Right cardiac atrium (tissue), 5 donors: ENCODE measurements at regions not wholly inside any gene's neighbourhood (a gene's known extent, or its start where the extent isn't known, plus 50 kb on each side); places are given as distances from the start of the nearest gene placed in this dataset.

ENCODE experiments used
- ATAC-seq, 2 donors: fragments of 200-7000 bp; cut with Tn5 transposase; one replicate each; pipeline versions ENCODE4 v1.8.0 to v1.9.1; 2020; ENCODE audit warnings: moderate library complexity in 2 of 2, mild to moderate bottlenecking in 1 of 2
- DNase-seq, 3 donors: peaks; one replicate each; pipeline ENCODE4 v3.0.0-alpha.2; 2020
- H3K27ac ChIP-seq: one replicate; pipeline ENCODE4 v1.5.1; 2013; ENCODE audit warnings: mild to moderate bottlenecking, low read length, control low read depth, moderate library complexity
- H3K27me3 ChIP-seq: one replicate; pipeline ENCODE4 v1.6.1; 2013; ENCODE audit not compliant: control insufficient read depth, insufficient read depth
- H3K4me1 ChIP-seq: one replicate; pipeline ENCODE4 v1.6.1; 2013; ENCODE audit warnings: low read length; ENCODE audit not compliant: control insufficient read depth, insufficient read depth
- H3K4me3 ChIP-seq: one replicate; pipeline ENCODE4 v1.5.1; 2013; ENCODE audit warnings: low read length, control low read depth
- H3K9me3 ChIP-seq: one replicate; pipeline ENCODE4 v1.6.1; 2013; ENCODE audit warnings: low read length; ENCODE audit not compliant: control insufficient read depth
- WGBS: extraction: QIAGEN DNeasy Blood & Tissue Kit; methylation state at CpG from one replicate; pipeline ENCODE4 v1.1.7; 2013; 5-methylcytosine and 5-hydroxymethylcytosine counted together
- intact Hi-C, 4 donors: fragments of 100-400 bp; cut with DNase I; formaldehyde crosslinking; loops; one replicate each; pipeline versions ENCODE4 v1.11.0 to v1.14.0; 2022 to 2023
- donor health status: healthy with polysubstance abuse.
- donor health status: DM: no; HTN: yes; CAD: no.
- donor health status: DM: no; HTN: no; CAD: no.
- donor health status: DM: no; HTN: yes; CAD: no; lungs with severe emphysema.
- donor health status: DM: yes; HTN: yes; CAD: no.

DNA sequence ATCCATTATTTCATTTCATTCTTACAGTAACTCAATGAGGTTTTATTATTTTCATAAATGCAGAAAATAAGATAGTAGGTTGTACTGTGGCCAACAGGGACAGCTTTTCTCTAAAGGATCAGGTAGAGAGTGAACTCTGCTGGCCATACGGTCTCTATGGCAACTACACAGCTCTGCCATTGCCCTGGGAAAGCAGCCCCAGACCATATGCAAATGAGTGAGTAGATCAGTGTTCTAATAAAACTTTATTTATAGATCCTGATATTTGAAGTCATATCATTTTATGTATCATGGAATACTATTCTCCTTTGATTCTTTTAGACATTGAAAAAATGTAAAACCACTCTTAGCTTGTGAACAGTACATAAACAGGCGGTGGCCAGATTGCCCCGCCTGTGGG is 192.5 kb upstream of the RREB1 start:
- intact Hi-C loops = no loop called here
- Histone ChIP-seq H3K9me3 (no peaks in the 10 kb centered on the region), H3K4me3 (peak overlapping the region; percentile 24), H3K4me1 (peaks cover 8% of the 10 kb centered on the region), H3K27ac (peak overlapping the region; percentile 92), H3K27me3 (no peaks in the 10 kb centered on the region)
- ATAC-seq (no peak), DNase-seq (no peak)
- 79% methylated on average over 3 of the region's 3 CpGs for WGBS

DNA sequence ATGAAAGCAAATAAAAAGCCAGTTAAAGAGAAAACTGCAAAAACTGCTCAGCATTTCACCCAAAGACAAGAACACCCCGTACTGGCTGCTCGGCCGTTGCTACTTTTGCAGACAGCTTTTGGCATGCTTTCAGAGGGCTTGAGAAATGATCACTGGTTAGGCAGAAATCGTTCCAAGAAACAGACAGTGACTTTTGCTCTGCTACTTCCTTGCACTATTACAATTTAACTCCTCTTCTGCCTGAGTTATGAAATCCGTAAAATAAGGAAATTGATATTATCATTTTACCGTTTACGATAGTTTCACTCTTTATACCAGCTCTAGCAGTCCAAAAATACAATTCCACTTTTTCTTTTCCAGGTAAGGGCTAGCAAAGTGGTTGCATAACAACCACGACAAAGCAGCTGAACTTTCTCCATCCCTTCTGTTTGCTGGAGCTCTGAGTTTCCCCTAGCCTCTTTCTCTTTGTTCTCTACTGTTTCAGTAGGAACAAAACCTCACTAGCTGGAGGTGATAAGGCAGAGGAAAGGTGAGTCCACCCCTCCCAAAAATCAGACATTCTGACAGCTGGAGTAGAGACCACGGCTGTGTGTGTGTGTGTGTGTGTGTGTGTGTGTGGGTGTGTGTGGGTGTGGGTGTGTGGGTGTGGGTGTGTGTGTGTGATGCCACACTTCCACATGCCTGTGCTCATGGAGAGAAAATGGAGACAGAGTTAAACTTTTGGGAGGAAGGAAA is 191.8 kb upstream of the RREB1 start:
- 12% methylated on average over 9 of the region's 9 CpGs for WGBS
- peaks cover 8% of the 10 kb centered on the region for H3K4me1 ChIP-seq
- peak; percentile 61 to 87 (median 75) for DNase-seq
- peak overlapping the region; percentile 24 for H3K4me3 ChIP-seq
- H3K27ac ChIP-seq = peak overlapping the region; percentile 92
- no peaks in the 10 kb centered on the region for H3K27me3 ChIP-seq
- H3K9me3 ChIP-seq = no peaks in the 10 kb centered on the region
- intact Hi-C loops = no loop called here
- ATAC-seq = peak; percentile 67 to 77

DNA sequence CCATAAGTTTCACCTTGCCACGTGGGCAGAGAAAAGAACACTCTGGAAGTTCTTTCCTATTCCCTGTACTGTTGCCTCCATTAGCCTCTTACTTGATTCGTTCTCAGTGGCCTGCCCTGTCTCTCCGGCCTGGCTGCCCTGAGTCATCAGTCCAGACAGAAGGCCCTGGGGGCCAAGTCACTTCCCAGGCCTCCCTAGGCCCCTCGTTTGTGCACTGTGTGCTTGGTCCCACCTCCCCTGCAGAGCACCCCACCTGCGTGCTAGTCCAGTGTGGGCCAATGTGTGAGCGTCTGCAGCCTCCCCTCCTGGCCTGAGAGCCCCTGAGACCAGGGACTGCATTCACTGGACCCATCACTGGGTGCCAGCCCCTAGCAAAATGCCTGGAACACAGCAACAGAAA is 191.2 kb upstream of the RREB1 start:
- peak; percentile 25 to 62 for ATAC-seq
- intact Hi-C loops = no loop called here
- 67% methylated on average over 6 of the region's 6 CpGs for WGBS

DNA sequence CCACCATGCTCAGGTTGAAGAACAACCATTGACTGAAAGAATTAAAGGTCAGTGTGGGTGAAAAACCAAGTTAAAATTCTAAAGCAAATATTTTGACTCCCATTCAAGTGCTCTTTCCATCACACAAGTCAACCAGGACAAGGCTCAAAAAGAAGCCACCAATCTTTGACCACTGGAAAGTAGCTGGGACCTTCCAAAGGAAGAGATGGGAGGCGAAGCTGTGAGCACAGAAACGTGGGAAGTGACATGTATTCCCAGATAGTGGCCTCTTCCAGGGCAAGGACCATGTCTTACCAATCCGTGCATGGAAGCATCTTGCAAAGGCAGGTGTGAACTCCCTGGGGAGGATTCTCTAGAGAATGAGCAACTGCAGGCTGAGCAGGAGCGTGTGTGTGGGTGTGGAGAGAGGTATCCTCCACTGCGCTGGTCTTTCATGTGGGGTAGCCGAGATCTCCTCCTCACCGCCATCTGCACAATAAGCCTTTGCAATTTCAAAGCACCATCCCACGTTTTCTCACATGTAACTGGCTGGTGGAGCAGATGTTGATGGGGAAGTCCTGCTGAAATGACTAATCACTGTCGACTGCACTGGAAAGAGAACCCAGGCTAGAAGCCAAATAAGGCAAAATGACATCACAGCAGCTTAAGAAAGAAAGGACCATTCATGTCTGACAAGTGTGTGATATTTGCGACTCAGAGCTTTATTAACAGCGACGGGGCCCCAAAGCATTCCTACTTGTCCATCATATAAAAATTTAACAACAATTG is 189.4 kb upstream of the RREB1 start:
- whole genome bisulfite sequencing = 62% methylated on average over 12 of the region's 12 CpGs
- DNase-seq = no peak
- Histone ChIP-seq H3K9me3 (no peaks in the 10 kb centered on the region), H3K27ac (no peak overlapping the region), H3K27me3 (no peaks in the 10 kb centered on the region), H3K4me1 (peaks cover 8% of the 10 kb centered on the region), H3K4me3 (no peak overlapping the region)
- intact Hi-C loops = no loop called here
- ATAC-seq = peak in 1 of 2 donors; percentile 37

More for the DNA sequence above, 191.2 kb upstream of the RREB1 start:
- peak; percentile 27 to 63 (median 60) for DNase-seq
- no peaks in the 10 kb centered on the region for H3K9me3 ChIP-seq
- H3K27ac ChIP-seq = no peak overlapping the region
- H3K27me3 ChIP-seq = no peaks in the 10 kb centered on the region
- no peak overlapping the region for H3K4me3 ChIP-seq
- H3K4me1 ChIP-seq = peaks cover 8% of the 10 kb centered on the region

DNA sequence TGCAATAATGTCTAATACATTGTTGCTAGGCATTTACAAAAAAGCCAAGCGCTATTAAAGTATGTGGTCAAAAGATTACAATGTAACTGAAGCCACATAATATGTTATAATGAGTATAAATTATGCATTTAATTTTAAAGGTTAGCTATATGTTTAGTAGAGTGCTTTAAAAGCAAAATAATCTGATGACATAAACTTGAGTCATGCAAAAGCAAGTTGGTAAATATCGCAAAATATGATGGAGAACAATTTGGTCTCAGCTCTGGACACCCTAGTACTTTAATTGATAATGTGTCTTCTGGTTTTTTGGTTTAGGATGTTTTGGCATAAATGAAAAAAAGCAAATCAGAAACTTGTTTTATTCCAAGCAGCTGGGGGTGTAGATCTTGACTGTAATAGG is 188.6 kb upstream of the RREB1 start:
- intact Hi-C loops = no loop called here
- DNase-seq (no peak), ATAC-seq (no peak)
- H3K4me3 ChIP-seq = no peak overlapping the region
- peaks cover 8% of the 10 kb centered on the region for H3K4me1 ChIP-seq
- H3K27ac ChIP-seq = no peak overlapping the region
- H3K9me3 ChIP-seq = no peaks in the 10 kb centered on the region
- WGBS = 95% methylated on average over 2 of the region's 2 CpGs
- no peaks in the 10 kb centered on the region for H3K27me3 ChIP-seq

DNA sequence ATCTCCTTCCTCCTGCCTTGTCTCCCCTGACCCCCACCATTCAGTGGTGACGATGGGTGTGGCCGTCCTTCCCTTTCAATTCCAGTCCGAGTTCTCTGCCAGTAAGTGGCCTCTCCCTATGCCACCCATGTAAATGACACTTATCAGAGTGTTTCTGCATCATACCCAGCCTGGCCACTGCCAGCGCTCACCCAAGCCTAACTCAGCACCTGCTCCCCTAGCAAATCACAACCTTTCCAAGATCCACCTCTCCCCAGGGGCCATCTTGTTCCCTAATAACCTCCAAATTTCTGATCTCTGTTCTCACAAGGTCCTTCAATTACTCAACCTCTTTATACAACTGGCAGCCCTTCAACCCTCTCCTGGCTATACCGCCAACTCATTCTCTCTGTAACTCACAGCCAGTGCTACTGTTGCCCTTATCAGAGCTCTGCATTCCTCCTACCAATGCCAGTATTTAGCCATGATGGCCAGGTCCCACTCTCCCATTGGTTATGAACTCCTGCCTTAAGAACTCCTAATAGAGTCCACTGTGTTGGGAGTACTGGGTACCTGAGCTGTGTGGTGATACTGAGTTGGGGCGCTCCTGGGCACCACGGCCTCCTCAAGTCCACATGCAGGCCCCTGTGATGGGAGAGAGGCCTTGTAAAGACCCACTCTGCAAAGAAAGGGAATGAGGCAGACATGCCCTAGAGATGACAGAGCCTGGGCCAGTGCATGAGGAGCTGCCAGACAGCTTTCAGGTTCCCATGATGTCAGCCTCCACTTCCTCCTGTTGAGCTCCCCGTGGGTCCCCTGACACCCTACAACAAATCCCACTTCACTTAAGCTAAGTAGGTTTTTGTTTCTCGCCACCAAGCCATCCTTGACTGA is 187.4 kb upstream of the RREB1 start:
- intact Hi-C loops = no loop called here
- WGBS = 72% methylated on average over 9 of the region's 9 CpGs
- ATAC-seq (peak in 1 of 2 donors; percentile 27), DNase-seq (no peak)
- no peaks in the 10 kb centered on the region for H3K27me3 ChIP-seq
- H3K4me1 ChIP-seq = peaks cover 8% of the 10 kb centered on the region
- H3K9me3 ChIP-seq = no peaks in the 10 kb centered on the region
- H3K27ac ChIP-seq = peak overlapping the region; percentile 19
- no peak overlapping the region for H3K4me3 ChIP-seq

DNA sequence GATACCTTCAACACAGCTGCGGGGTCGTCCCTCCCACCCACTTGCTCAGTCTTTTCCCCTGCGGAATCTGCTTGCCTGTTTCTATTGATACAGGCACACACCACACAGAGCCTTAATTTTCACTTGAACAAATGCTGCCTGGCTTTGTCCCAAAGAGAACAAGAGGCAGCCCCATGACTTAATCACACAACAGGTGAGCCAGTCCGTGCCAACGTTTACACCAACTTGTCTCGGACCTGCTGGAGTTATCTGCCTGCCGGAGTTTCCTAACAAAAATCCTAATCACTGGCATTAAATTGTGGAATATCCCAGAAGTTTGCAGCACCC is 186.8 kb upstream of the RREB1 start:
- ATAC-seq (no peak), DNase-seq (no peak)
- H3K9me3 ChIP-seq = no peaks in the 10 kb centered on the region
- H3K27ac ChIP-seq = no peak overlapping the region
- intact Hi-C loops = no loop called here
- WGBS = 91% methylated on average over 7 of the region's 7 CpGs
- H3K4me3 ChIP-seq = no peak overlapping the region
- peaks cover 8% of the 10 kb centered on the region for H3K4me1 ChIP-seq
- no peaks in the 10 kb centered on the region for H3K27me3 ChIP-seq

DNA sequence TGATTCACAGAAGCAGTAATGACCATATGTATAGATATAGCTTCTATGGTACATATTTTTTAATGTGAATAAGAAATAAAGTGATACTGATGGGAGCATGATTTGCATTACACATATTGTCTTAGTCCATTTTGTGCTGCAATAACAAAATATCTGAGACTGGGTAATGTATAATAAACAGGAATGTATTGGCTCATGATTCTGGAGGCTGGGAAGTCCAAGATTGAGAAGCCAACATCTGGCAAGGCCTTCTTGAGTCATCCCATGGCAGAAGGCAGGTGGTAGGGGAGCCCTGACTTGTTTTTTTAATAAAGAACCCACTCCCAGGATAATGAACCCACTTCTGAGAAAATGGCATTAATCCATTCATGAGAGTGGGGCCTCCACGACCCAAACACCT is 185.6 kb upstream of the RREB1 start:
- intact Hi-C loops = no loop called here
- no peak for DNase-seq
- H3K27ac ChIP-seq = no peak overlapping the region

DNA sequence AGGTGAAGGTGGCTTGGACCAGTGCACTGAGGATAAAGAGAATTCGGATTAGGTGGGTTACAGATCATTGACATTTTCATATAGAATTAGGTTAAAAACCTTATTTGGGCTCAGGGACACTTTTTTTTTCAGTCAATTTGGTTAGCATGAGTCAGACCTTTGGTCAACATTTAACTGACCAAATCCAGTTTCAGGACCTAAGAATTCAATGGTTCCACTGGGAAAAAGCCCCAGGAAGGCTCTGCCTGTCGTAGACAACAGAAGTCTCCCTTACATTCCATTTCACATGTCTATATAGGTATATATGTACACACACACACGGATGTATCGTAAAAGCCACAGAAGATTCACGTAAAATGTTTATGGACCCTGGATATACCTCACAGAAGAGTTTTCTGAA is 184.2 kb upstream of the RREB1 start:
- WGBS = 81% methylated on average over 5 of the region's 5 CpGs
- intact Hi-C loops = no loop called here
- no peak for ATAC-seq
- DNase-seq = no peak
- no peaks in the 10 kb centered on the region for H3K4me1 ChIP-seq
- no peaks in the 10 kb centered on the region for H3K27me3 ChIP-seq
- H3K27ac ChIP-seq = no peak overlapping the region
- no peaks in the 10 kb centered on the region for H3K9me3 ChIP-seq
- no peak overlapping the region for H3K4me3 ChIP-seq

More for the DNA sequence above, 185.6 kb upstream of the RREB1 start:
- Histone ChIP-seq H3K4me1 (no peaks in the 10 kb centered on the region), H3K4me3 (no peak overlapping the region), H3K9me3 (no peaks in the 10 kb centered on the region), H3K27me3 (no peaks in the 10 kb centered on the region)
- 89% methylated on average over 1 of the region's 1 CpG for WGBS
- ATAC-seq = no peak

DNA sequence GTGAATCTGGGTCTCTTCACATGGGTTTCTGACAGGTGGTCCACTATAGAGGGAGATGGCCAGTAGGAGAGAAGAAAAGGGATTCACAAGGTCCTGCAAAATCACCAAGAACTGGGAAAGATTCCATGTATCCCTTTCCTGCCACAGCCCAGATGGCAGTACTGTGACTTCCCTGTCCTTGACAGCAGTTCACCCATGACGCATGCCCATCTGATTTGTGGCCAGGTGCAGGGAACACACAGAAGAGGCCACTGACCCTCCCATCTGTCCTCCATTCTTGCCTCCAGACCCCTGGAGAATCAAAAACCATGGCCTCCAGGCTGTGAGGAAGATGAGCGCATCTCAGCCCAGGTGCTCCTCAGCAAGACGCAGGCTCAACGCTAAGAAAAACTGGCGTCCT is 183.1 kb upstream of the RREB1 start:
- ATAC-seq (no peak), DNase-seq (no peak)
- Histone ChIP-seq H3K4me3 (no peak overlapping the region), H3K27ac (no peak overlapping the region), H3K4me1 (no peaks in the 10 kb centered on the region), H3K9me3 (no peaks in the 10 kb centered on the region), H3K27me3 (no peaks in the 10 kb centered on the region)
- 89% methylated on average over 5 of the region's 5 CpGs for WGBS
- intact Hi-C loops = no loop called here
